ENCODE measurements at regions not wholly inside any gene's neighbourhood (a gene's known extent, or its start where the extent isn't known, plus 50 kb on each side); places are given as distances from the start of the nearest gene placed in this dataset.

DNA sequence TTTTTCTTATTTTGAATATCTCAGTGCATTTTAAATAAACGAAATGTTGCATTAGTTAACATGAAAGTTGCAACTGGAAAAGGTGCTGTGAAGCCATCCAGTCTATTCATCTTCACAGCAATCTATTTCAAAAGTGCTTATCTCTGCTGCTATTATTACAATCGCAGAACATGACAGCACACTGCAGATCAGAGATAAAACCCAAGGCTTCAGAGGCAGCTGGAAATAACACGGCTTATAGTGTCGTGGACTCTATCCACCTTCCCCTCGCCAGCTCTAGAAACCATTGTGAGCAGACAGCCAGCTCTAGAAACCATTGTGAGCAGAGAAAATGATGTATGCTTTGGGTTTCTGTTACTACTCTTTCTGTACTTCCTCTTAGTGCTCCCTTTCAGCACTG is 1140.8 kb upstream of the CELF4 start:
- Mint-ChIP-seq H3K4me3 (no peak overlapping the region), H3K4me1 (no peaks in the 10 kb centered on the region), H3K27me3 (ENCODE audit: insufficient read depth, low read depth) (no peaks in the 10 kb centered on the region), H3K9me3 (peaks cover 3% of the 10 kb centered on the region), H3K36me3 (no peaks in the 10 kb centered on the region), H3K27ac (no peak overlapping the region)
- Histone ChIP-seq H3K4me1 (no peaks in the 10 kb centered on the region), H3K4me2 (no peak overlapping the region), H4K20me1 (ENCODE audit: low read depth) (no peaks in the 10 kb centered on the region), H2AFZ (replicated peaks) (no peak overlapping the region), H3K9me3 (ENCODE audit: low read depth) (no peaks in the 10 kb centered on the region), H3K36me3 (no peaks in the 10 kb centered on the region), H3K27ac (no peak overlapping the region), H3F3A (ENCODE audit: low read depth) (no peaks in the 10 kb centered on the region), H3K79me2 (ENCODE audit: low read depth) (no peaks in the 10 kb centered on the region), H3K4me3 (no peak overlapping the region), H3K27me3 (no peaks in the 10 kb centered on the region), H3K9ac (no peak overlapping the region)
- TF ChIP-seq, protein P1, sequence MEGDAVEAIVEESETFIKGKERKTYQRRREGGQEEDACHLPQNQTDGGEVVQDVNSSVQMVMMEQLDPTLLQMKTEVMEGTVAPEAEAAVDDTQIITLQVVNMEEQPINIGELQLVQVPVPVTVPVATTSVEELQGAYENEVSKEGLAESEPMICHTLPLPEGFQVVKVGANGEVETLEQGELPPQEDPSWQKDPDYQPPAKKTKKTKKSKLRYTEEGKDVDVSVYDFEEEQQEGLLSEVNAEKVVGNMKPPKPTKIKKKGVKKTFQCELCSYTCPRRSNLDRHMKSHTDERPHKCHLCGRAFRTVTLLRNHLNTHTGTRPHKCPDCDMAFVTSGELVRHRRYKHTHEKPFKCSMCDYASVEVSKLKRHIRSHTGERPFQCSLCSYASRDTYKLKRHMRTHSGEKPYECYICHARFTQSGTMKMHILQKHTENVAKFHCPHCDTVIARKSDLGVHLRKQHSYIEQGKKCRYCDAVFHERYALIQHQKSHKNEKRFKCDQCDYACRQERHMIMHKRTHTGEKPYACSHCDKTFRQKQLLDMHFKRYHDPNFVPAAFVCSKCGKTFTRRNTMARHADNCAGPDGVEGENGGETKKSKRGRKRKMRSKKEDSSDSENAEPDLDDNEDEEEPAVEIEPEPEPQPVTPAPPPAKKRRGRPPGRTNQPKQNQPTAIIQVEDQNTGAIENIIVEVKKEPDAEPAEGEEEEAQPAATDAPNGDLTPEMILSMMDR (IDR thresholded peaks at IDR 0.05): no peak
- TF ChIP-seq EZH2phosphoT487 (IDR thresholded peaks at IDR 0.05): no peak
- TF ChIP-seq EZH2 (IDR thresholded peaks at IDR 0.05): no peak
- DNase-seq (ENCODE audit: low spot score): no peak

DNA sequence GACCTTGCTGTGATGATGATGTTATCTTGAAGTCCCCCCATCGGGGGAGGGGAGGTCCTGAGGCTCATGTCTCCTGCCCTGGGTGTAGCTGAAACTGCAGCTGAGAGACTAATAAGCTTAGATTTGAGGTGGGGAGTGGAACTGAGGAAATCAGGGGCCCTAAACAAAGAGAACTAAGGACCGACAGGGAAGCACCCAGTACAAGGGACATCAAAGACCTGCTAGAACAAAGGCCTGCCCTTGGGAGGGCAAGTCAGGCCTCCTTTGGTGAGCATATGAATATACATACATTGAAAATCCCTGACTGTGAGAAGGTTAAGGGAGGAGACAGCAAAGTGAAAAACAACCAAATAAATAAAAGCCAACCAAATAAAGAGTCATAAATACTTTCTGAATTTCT is 1132.5 kb upstream of the CELF4 start:
- Histone ChIP-seq H3K4me2 (no peak overlapping the region), H4K20me1 (ENCODE audit: low read depth) (no peaks in the 10 kb centered on the region), H3K4me3 (no peak overlapping the region), H3K27me3 (no peaks in the 10 kb centered on the region), H3K79me2 (ENCODE audit: low read depth) (no peaks in the 10 kb centered on the region), H3K27ac (no peak overlapping the region), H3K9ac (no peak overlapping the region), H3F3A (ENCODE audit: low read depth) (no peaks in the 10 kb centered on the region), H3K36me3 (no peaks in the 10 kb centered on the region), H2AFZ (replicated peaks) (no peak overlapping the region), H3K4me1 (peaks cover 12% of the 10 kb centered on the region), H3K9me3 (ENCODE audit: low read depth) (no peaks in the 10 kb centered on the region)
- no peak overlapping the region for H3K4me3 Mint-ChIP-seq
- H3K4me1 Mint-ChIP-seq: peaks cover 36% of the 10 kb centered on the region
- DNase-seq (ENCODE audit: low spot score): peak; percentile 7
- H3K9me3 Mint-ChIP-seq: no peaks in the 10 kb centered on the region
- TF ChIP-seq, protein P1 (IDR thresholded peaks at IDR 0.05): no peak
- TF ChIP-seq EZH2 (IDR thresholded peaks at IDR 0.05) (no peak), EZH2phosphoT487 (IDR thresholded peaks at IDR 0.05) (no peak)
- no peaks in the 10 kb centered on the region for H3K36me3 Mint-ChIP-seq
- no peaks in the 10 kb centered on the region for H3K27me3 Mint-ChIP-seq (ENCODE audit: insufficient read depth, low read depth)
- peak overlapping the region; percentile 58 for H3K27ac Mint-ChIP-seq

DNA sequence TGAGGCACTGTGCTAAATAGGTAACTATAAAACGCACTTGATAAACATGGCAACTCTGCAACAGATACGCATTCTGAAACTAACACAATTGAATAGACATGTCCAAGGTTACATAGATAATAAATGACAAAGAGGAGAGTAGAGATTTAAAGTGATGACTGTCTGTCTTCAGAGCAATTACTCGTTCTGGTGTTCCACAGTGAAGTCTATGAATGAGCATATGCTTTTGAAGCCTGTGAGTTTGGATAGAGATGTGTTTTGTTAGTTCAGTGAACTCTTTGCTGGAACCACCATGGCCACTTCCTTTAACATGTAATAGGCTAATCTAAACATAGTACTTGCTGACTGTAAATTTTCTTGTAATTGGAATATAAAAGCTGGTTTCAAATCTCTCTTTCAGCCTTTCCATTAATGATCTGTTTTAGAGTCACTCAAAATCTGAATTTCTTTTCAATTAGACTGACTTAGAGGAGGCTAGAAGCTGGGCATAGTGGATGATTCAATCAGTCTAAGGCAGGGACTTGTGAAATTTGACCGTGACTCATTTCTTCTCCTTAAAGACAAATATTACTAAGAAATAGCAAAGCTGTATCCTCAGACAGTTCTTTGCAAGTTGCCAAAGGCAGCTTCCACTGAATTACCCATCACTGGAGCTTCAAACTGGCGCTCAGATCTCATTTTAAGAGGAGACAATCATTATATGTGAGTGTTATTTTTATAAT is 1130.1 kb upstream of the CELF4 start:
- H3K36me3 Mint-ChIP-seq: no peaks in the 10 kb centered on the region

More for the DNA sequence above, 1130.1 kb upstream of the CELF4 start:
- TF ChIP-seq EZH2 (IDR thresholded peaks at IDR 0.05) (no peak), EZH2phosphoT487 (IDR thresholded peaks at IDR 0.05) (no peak)
- TF ChIP-seq, protein P1 (IDR thresholded peaks at IDR 0.05): no peak
- Mint-ChIP-seq H3K27ac (no peak overlapping the region), H3K9me3 (no peaks in the 10 kb centered on the region), H3K27me3 (ENCODE audit: insufficient read depth, low read depth) (no peaks in the 10 kb centered on the region), H3K4me1 (peaks cover 39% of the 10 kb centered on the region), H3K4me3 (no peak overlapping the region)
- Histone ChIP-seq H3K4me1 (peaks cover 12% of the 10 kb centered on the region), H3K27ac (no peak overlapping the region), H3F3A (ENCODE audit: low read depth) (no peaks in the 10 kb centered on the region), H3K79me2 (ENCODE audit: low read depth) (no peaks in the 10 kb centered on the region), H3K9ac (no peak overlapping the region), H3K4me2 (no peak overlapping the region), H4K20me1 (ENCODE audit: low read depth) (no peaks in the 10 kb centered on the region), H3K9me3 (ENCODE audit: low read depth) (no peaks in the 10 kb centered on the region), H3K36me3 (no peaks in the 10 kb centered on the region), H3K4me3 (no peak overlapping the region), H2AFZ (replicated peaks) (no peak overlapping the region), H3K27me3 (no peaks in the 10 kb centered on the region)
- DNase-seq (ENCODE audit: low spot score): no peak
